ENCODE measurements at regions not wholly inside any gene's neighbourhood (a gene's known extent, or its start where the extent isn't known, plus 50 kb on each side); places are given as distances from the start of the nearest gene placed in this dataset.

DNA sequence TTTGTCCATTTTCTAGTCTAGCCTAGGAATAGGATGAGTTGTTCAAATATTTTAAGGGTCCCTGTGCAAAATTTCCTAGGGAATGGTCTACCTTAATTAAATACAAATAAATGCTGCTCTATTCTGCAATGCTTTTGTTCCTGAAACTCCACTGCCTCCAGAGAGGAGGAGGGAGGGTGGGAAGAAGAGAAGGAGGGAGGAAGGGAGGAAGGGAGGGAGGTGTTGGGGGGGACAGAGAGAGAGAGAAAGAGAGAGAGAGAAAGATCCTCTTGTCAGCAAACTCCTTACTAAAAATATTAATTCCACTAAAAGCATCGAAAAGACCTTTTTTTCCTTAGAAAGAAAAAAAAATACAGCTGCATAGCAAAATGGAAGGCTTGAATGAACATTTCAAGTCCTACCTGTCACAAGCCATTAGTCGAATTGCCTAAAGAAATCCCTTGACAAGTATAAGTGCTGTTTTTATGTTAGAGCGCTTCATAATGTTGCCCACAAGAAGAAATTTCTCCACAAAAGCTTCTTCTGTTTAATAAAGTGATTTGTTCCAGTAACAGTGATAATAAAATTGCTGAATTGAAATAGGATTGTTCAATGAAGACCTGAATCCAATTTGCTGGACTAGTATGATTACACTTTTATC, 106.0 kb downstream of the NKX6-1 start:
- intact Hi-C loops (cut with DNase I): no loop called here
- 73 to 87% (median 80%) methylated on average over 3 of the region's 3 CpGs for WGBS, 4 donors
- H3K4me1 ChIP-seq (replicated peaks in 1 of 2): no peaks in the 10 kb centered on the region
- DNase-seq: no peak
- H3K4me3 ChIP-seq: no peak overlapping the region
- no peaks in the 10 kb centered on the region for H3K36me3 ChIP-seq (replicated peaks in 1 of 2)
- TF ChIP-seq POLR2A (IDR thresholded peaks at IDR 0.05): no peak
- TF ChIP-seq, protein P1, sequence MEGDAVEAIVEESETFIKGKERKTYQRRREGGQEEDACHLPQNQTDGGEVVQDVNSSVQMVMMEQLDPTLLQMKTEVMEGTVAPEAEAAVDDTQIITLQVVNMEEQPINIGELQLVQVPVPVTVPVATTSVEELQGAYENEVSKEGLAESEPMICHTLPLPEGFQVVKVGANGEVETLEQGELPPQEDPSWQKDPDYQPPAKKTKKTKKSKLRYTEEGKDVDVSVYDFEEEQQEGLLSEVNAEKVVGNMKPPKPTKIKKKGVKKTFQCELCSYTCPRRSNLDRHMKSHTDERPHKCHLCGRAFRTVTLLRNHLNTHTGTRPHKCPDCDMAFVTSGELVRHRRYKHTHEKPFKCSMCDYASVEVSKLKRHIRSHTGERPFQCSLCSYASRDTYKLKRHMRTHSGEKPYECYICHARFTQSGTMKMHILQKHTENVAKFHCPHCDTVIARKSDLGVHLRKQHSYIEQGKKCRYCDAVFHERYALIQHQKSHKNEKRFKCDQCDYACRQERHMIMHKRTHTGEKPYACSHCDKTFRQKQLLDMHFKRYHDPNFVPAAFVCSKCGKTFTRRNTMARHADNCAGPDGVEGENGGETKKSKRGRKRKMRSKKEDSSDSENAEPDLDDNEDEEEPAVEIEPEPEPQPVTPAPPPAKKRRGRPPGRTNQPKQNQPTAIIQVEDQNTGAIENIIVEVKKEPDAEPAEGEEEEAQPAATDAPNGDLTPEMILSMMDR (IDR thresholded peaks at IDR 0.05): no peak
- no peaks in the 10 kb centered on the region for H3K27me3 ChIP-seq
- H3K9me3 ChIP-seq (replicated peaks in 1 of 3): no peaks in the 10 kb centered on the region
- no peak overlapping the region for H3K27ac ChIP-seq

DNA sequence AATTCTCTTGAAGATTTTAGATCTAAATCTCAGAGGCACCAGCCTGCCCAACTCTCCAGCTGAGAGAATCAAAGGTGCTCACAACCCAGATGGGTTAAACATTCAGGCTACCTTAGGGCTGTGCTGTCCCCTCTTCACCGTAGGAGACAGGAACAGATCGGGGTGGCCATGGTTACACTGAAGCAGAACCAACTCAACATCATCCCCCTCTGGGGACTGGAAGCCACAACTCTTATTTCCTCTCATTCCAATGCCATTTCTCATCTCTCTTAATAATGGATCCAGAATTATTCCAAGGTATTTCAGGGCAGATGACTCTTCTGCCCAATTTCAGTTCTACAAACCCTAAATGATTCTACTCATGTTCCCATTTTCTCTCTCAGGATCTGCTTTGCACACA, 109.7 kb downstream of the NKX6-1 start:
- TF ChIP-seq, protein P1 (IDR thresholded peaks at IDR 0.05): no peak
- no peak for TF ChIP-seq POLR2A (IDR thresholded peaks at IDR 0.05)
- no peaks in the 10 kb centered on the region for H3K27me3 ChIP-seq
- no peaks in the 10 kb centered on the region for H3K9me3 ChIP-seq (replicated peaks in 1 of 3)
- no peak for DNase-seq
- no peaks in the 10 kb centered on the region for H3K36me3 ChIP-seq (replicated peaks in 1 of 2)
- no peaks in the 10 kb centered on the region for H3K4me1 ChIP-seq (replicated peaks in 1 of 2)
- 80 to 89% (median 84%) methylated on average over 2 of the region's 2 CpGs for WGBS, 4 donors
- no peak overlapping the region for H3K4me3 ChIP-seq
- no peak overlapping the region for H3K27ac ChIP-seq
- intact Hi-C loops (cut with DNase I): no loop called here

DNA sequence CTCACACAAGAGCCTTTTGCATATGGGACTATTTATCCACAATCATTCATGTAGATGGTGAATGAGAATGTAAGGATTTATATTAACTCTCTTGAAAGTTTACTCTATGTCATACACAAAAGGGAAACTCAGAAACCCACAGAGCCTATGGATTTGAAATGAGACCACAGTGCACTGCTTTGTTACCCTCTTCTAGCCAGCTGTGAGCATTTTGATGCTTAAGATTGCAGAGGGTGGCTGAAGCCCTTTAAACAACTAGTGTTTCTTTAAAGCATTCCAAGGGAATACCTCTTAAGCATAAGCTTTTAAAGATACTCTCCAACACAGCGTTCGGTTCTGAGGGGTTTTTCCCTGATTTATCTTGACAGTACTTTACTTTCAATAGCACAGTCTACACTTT, 113.9 kb downstream of the NKX6-1 start:
- Histone ChIP-seq H3K27ac (no peak overlapping the region), H3K27me3 (no peaks in the 10 kb centered on the region), H3K4me3 (no peak overlapping the region), H3K4me1 (replicated peaks in 1 of 2) (no peaks in the 10 kb centered on the region), H3K9me3 (replicated peaks in 1 of 3) (no peaks in the 10 kb centered on the region), H3K36me3 (replicated peaks in 1 of 2) (no peaks in the 10 kb centered on the region)
- 15 to 31% (median 22%) methylated on average over 2 of the region's 2 CpGs for WGBS, 4 donors
- TF ChIP-seq, protein P1 (IDR thresholded peaks at IDR 0.05): no peak
- no peak for TF ChIP-seq POLR2A (IDR thresholded peaks at IDR 0.05)
- DNase-seq: no peak
- intact Hi-C loops (cut with DNase I): no loop called here

DNA sequence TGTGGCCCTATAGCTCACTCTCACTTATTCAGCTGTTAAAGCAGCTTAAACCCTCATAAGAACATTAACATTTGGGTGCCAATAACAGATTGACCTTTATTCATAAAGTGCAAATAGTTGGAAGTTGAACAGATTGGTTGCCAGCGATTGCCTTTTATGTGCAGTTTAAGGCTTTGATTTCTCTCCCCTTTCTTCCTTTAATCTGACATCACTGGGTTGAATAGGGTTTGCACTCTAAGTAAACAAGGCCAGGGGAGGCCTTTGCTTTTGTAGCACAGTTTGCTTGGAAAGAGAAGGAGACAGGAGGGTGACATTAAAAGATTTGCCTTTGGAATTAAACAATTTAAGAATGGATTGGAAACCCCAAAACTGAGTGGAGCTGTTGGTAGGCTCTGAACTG, 114.3 kb downstream of the NKX6-1 start:
- no peaks in the 10 kb centered on the region for H3K27me3 ChIP-seq
- intact Hi-C loops (cut with DNase I): no loop called here
- no peak overlapping the region for H3K27ac ChIP-seq
- TF ChIP-seq POLR2A (IDR thresholded peaks at IDR 0.05): no peak
- TF ChIP-seq, protein P1 (IDR thresholded peaks at IDR 0.05): no peak
- no peak overlapping the region for H3K4me3 ChIP-seq
- WGBS, 4 donors: 49 to 70% (median 68%) methylated on average over 1 of the region's 1 CpG
- H3K4me1 ChIP-seq (replicated peaks in 1 of 2): no peaks in the 10 kb centered on the region
- no peaks in the 10 kb centered on the region for H3K36me3 ChIP-seq (replicated peaks in 1 of 2)
- no peak for DNase-seq
- H3K9me3 ChIP-seq (replicated peaks in 1 of 3): no peaks in the 10 kb centered on the region
